NCI-H510A treated with DMSO at 0.1 percent for 48 hours (cell line): ENCODE measurements at regions not wholly inside any gene's neighbourhood (a gene's known extent, or its start where the extent isn't known, plus 50 kb on each side); places are given as distances from the start of the nearest gene placed in this dataset.

Experiments used
- DNase-seq: peaks from one replicate; lab custom pipeline; 2025; lab: John Stamatoyannopoulos, UW

- peak; percentile 54 for DNase-seq
Observed at GRCh38 chr7:131188367-131189339, 139.0 kb upstream of the MKLN1 start.

- DNase-seq = no peak
Observed at GRCh38 chr7:131189488-131189887, 138.2 kb upstream of the MKLN1 start.

GRCh38 chr7:131190146-131190545 lies 137.5 kb upstream of the MKLN1 start:
- no peak for DNase-seq

- no peak for DNase-seq
Observed at GRCh38 chr7:131190581-131190980, 137.1 kb upstream of the MKLN1 start.

DNA sequence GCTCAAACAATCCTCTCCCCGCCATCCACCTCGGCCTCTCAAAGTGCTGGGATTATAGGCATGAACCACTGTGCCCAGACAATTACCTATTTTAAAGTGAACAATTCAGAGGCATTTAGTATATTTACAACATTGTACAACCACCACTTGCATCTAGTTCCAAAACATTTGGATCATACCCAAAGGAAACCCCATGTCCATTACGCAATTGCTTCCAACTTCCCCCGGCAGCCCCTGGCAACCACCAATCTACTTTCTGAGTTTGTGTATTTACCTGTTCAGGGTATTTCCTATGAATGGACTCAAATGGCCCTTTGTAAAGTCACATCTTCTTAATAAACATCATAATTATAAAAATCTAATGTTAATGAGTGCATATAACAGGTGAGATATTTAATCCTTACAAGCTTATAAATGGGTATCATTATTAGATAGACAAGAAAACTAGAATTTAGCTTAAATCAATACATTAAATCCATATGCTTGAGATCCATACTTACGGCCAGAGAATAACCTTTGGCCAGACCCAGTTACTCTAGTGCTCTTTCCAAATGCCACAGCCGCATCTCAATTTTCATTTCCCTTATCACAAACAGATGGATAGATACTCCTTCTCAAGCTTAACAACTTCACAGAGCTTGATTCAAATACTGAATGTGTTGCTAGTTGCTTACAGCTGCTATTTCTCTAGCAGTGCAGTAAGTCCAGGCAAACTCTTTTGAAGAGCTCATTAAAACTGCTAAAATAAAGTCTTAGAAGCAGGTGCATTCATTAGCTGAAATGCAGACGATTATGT lies 133.4 kb upstream of the MKLN1 start:
- DNase-seq = peak; percentile 33

- DNase-seq = no peak
Observed at GRCh38 chr7:131196803-131197202, 130.9 kb upstream of the MKLN1 start.

GRCh38 chr7:131197920-131198615 lies 129.6 kb upstream of the MKLN1 start:
- DNase-seq = no peak

DNA sequence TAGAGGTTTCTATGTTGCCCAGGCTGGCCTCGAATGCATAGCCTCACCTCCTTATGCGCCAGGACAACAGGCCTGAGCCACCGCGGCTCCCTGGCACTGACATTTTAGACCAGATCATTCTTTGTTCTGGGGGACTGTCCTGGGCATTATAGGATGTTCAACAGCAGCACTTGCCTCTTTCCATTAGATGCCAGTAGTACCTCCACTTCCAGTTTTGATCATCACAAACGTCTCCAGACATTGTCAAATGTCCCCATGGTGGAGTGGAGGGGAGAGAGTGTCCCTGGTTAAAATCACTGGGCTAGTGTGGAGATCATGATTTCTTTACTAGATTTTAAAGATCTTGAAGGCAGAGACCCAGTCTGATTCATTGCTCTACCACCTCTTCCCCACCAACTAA lies 125.2 kb upstream of the MKLN1 start:
- no peak for DNase-seq

DNA sequence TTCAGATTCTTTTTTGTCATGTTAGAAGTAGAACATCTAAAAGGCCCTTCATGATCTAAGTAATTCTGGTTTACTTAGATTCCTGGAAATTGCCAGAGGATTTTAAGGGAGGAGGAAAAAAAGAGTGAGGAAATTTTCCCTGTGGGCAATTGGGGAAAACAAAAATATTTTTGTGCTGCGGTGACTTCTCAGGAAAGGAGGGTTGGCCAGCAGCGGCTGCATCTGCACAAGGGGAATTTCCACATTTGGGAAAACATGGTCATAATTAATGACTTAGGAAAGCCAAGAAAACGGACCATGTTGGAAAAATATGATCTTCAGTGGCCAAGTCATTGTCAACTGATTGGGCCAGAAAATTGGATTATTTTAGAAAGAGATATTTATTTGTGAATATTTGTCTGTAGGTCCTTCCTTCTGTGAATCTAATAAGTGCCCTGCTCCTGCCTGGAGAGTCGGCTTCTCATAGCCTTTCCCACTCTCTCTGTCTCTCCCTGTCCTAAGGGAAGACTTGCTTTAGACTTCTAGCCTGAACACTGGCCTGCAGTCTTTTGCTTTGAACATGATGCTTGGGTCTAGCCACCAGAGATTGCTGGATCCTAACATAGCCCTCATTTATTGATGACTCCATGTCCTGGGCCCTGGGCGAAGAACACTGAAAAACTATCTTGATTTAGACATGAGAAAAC lies 124.2 kb upstream of the MKLN1 start:
- DNase-seq = no peak

DNA sequence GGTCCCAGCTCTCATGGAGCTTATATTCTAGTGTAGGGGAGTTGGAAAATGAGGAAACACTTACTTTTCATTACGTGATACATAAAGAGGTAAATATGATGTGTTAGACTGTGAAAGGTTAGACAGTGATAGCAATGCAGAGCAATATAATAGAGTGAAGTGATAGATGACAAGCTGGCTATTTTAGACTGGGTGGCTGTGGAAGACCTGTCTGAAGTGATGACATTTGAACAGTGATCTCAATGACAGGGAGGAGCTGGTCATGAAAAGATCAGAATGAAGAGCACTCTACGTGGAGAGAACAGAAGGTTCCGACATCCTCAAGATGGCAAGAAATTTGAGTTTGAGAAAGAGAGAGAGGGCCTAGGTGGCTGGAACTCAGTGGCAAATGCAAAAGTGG lies 118.9 kb upstream of the MKLN1 start:
- no peak for DNase-seq

DNA sequence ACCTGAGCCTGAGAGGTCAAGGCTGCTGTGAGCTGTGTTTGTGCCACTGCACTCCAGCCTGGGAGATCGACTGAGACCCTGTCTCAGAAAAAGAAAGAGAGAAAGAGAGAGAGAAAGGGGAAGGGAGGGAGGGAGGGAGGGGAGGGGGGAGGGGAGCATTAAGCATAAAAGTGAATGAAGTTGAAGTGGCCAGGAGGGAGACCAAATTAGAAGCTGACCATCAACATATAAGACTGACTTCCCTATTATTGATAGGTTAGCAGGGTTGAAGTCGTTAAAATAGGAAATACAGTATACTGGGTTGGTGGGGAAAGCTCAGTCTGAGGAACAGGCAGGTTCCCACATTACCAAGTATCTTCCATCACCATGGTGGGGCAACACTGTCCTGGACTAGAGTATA lies 117.1 kb upstream of the MKLN1 start:
- DNase-seq = no peak

DNA sequence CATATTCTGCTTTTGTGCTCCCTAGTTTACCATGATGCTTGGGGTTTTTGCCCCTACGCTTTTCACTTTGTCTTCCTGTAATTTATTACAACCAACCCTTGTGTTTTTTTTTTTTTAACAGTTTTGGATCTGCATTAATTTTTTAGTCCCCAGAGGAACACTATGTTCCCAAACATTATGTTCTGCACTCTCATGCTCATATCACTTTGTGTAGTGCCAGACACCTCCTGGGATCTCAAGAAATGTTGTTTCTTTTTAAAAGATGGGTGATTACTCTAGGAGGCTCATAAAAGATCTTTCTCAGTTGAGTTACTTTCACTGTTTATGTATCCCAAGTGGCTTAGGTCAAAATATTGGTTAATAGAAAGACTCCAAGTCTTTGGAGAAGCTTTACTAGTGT lies 116.2 kb upstream of the MKLN1 start:
- DNase-seq = no peak

- no peak for DNase-seq
Observed at GRCh38 chr7:131212114-131212513, 115.6 kb upstream of the MKLN1 start.

- DNase-seq = no peak
Observed at GRCh38 chr7:131218727-131219128, 108.9 kb upstream of the MKLN1 start.

- no peak for DNase-seq
Observed at GRCh38 chr7:131219312-131220041, 108.2 kb upstream of the MKLN1 start.

DNA sequence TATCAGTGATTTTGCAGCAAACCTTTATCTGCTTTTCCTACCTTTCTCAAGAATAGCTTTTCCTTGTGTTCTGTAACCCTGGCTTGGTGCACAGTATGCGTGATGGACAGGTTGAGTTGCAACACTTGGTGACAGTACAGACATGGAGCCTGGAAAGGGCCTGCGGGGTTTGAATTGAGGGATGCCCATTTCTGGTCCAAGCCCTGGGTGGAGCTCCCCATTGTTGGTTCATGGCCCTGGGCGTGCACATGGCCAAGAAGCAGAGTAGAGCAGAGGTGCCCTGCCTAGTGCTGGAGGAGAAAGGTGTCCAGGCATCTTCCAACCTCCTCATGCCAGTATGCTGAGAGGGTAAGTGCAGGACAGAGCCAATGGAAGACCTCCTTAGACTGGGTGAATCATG lies 106.6 kb upstream of the MKLN1 start:
- DNase-seq = no peak

- no peak for DNase-seq
Observed at GRCh38 chr7:131222171-131222570, 105.5 kb upstream of the MKLN1 start.

DNA sequence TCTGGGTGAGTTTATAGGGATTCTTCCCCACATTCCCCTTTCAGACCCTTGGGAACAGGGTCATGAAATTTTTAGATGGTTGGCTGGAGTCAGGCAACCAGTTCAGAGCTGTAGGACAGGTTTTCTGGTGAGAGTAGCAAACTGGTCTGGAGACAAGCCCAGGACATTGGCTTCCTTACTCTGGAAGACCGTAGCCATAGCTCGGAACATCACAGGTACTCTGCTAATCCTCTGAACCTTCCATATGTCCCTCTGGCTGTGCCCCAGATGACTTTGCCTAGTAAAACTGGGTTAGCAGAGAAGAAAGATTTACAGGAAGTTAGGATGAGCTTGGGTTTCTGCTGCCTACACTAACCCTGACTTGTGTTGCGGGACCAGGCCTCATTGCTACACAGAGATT lies 104.5 kb upstream of the MKLN1 start:
- DNase-seq = no peak

GRCh38 chr7:131224996-131225395 lies 102.7 kb upstream of the MKLN1 start:
- no peak for DNase-seq

- DNase-seq = no peak
Observed at GRCh38 chr7:131225619-131226513, 101.8 kb upstream of the MKLN1 start.
